ENCODE measurements at regions not wholly inside any gene's neighbourhood (a gene's known extent, or its start where the extent isn't known, plus 50 kb on each side); places are given as distances from the start of the nearest gene placed in this dataset.

DNA sequence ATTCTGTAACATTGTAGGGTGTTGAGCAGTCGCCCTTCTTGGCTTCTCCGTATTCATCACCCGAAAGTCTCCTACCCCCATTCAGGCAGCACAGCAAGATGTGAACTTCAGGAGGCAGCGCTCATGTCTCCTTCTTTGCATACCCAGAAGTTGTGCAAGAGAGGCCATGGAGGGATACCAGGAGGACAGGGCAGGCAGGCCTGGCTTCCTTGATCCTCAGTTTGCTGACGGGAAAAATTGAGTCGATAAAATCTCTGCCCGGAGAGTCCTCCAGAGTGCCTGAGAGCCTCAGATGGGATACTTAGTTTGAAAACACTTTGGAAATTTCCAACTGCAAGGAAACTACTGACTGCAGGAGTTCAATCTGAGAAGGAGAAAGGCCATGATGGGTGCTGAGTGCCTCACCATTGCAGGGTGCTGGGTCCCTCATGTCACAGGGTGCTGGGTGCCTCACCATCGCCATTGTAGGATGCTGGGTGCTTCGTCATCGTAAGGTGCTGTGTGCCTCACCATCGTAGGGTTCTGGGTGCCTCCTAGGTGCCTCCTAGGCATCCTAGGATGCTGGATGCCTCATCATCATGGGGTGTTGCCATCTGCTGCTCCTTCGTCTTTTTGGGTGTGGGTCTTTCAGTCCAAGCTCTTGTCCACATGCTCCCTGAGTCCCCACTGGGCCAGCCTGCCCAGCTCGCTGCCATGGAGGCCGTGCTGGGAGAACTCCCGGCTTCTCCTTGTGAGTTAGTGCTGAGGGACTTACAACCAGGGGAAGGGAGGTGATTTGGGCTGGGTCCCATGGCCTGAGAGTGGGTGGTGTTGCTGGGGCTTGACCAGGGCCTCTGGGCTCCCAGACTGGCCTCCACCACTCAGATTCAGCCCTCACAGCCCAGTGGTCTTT lies 162.4 kb downstream of the DDX1 start:
- no peaks in the 10 kb centered on the region for H3K36me3 Mint-ChIP-seq
- no peak overlapping the region for H3K27ac Mint-ChIP-seq
- no peak overlapping the region for H3K27ac ChIP-seq (ENCODE audit: low read length)
- H3K27me3 ChIP-seq (ENCODE audit: control insufficient read depth, insufficient read depth, low read length) = no peaks in the 10 kb centered on the region
- intact Hi-C loops (cut with micrococcal nuclease) = no loop called here
- H3K36me3 ChIP-seq (ENCODE audit: control insufficient read depth, insufficient read depth, low read length) = no peaks in the 10 kb centered on the region
- no peaks in the 10 kb centered on the region for H3K9me3 ChIP-seq (ENCODE audit: control insufficient read depth, insufficient read depth, low read length)
- H3K27me3 Mint-ChIP-seq (ENCODE audit: low read depth in 2 of 2) = no peaks in the 10 kb centered on the region
- no peaks in the 10 kb centered on the region for H3K4me1 ChIP-seq (ENCODE audit: control insufficient read depth, insufficient read depth, low read length)
- TF ChIP-seq, protein P1, sequence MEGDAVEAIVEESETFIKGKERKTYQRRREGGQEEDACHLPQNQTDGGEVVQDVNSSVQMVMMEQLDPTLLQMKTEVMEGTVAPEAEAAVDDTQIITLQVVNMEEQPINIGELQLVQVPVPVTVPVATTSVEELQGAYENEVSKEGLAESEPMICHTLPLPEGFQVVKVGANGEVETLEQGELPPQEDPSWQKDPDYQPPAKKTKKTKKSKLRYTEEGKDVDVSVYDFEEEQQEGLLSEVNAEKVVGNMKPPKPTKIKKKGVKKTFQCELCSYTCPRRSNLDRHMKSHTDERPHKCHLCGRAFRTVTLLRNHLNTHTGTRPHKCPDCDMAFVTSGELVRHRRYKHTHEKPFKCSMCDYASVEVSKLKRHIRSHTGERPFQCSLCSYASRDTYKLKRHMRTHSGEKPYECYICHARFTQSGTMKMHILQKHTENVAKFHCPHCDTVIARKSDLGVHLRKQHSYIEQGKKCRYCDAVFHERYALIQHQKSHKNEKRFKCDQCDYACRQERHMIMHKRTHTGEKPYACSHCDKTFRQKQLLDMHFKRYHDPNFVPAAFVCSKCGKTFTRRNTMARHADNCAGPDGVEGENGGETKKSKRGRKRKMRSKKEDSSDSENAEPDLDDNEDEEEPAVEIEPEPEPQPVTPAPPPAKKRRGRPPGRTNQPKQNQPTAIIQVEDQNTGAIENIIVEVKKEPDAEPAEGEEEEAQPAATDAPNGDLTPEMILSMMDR (IDR thresholded peaks at IDR 0.05) = no peak
- no peak for ATAC-seq
- peaks cover 0 to 2% of the 10 kb centered on the region in 2 donors for H3K9me3 Mint-ChIP-seq
- no peaks in the 10 kb centered on the region for H3K4me1 Mint-ChIP-seq
- H3K4me3 ChIP-seq (ENCODE audit: low read length) = no peak overlapping the region
- 91% methylated on average over 15 of the region's 15 CpGs for WGBS (ENCODE audit: insufficient coverage)
- H3K4me3 Mint-ChIP-seq = no peak overlapping the region
- DNase-seq = no peak

DNA sequence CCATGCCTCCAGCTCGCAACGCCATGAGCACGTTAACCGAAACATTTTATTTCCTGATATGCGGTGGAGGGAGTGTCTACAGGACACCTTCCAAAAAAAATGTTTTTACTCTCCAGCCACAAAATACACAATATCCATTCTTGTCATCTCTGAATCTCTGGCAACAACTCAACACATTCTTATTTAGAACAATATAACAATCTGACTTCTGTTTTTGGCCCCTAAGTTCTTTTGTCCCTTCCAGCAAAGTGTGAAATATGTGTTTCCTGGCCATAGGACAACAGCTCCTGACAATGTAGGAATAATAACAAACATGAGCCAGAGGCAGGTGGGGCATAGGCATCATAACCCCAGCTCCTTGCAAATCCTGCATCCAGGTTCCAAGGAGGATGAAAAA lies 163.0 kb downstream of the DDX1 start:
- DNase-seq = no peak
- 96% methylated on average over 5 of the region's 5 CpGs for WGBS (ENCODE audit: insufficient coverage)
- Histone ChIP-seq H3K27ac (ENCODE audit: low read length) (no peak overlapping the region), H3K4me1 (ENCODE audit: control insufficient read depth, insufficient read depth, low read length) (no peaks in the 10 kb centered on the region), H3K27me3 (ENCODE audit: control insufficient read depth, insufficient read depth, low read length) (no peaks in the 10 kb centered on the region), H3K4me3 (ENCODE audit: low read length) (no peak overlapping the region), H3K36me3 (ENCODE audit: control insufficient read depth, insufficient read depth, low read length) (no peaks in the 10 kb centered on the region), H3K9me3 (ENCODE audit: control insufficient read depth, insufficient read depth, low read length) (no peaks in the 10 kb centered on the region)
- ATAC-seq = no peak
- Mint-ChIP-seq H3K9me3 (peaks cover 0 to 2% of the 10 kb centered on the region in 2 donors), H3K4me1 (no peaks in the 10 kb centered on the region), H3K36me3 (no peaks in the 10 kb centered on the region), H3K4me3 (no peak overlapping the region), H3K27me3 (ENCODE audit: low read depth in 2 of 2) (no peaks in the 10 kb centered on the region), H3K27ac (no peak overlapping the region)
- intact Hi-C loops (cut with micrococcal nuclease) = no loop called here
- TF ChIP-seq, protein P1 (IDR thresholded peaks at IDR 0.05) = no peak

DNA sequence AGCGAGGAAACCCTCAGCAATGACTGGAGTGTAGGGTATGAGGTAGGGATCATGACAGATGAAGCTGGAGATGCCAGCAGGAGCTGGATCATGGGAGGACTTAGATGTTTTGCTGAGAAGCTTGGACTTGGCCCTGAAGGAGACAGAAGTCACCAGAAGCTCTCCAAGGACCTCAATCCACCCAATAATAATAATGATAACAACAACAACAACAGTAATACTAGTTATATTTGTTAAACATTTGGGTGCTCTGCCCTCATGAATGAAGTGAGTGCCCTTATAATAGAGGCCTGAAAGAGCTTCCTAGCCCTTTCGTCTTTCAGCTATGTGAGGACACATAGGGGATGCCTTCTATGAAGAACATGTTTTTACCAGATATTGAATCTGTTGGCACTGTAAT lies 163.9 kb downstream of the DDX1 start:
- Mint-ChIP-seq H3K27me3 (ENCODE audit: low read depth in 2 of 2) (no peaks in the 10 kb centered on the region), H3K27ac (no peak overlapping the region), H3K4me1 (no peaks in the 10 kb centered on the region), H3K9me3 (peaks cover 0 to 2% of the 10 kb centered on the region in 2 donors), H3K36me3 (no peaks in the 10 kb centered on the region), H3K4me3 (no peak overlapping the region)
- Histone ChIP-seq H3K4me1 (ENCODE audit: control insufficient read depth, insufficient read depth, low read length) (no peaks in the 10 kb centered on the region), H3K36me3 (ENCODE audit: control insufficient read depth, insufficient read depth, low read length) (no peaks in the 10 kb centered on the region), H3K9me3 (ENCODE audit: control insufficient read depth, insufficient read depth, low read length) (no peaks in the 10 kb centered on the region), H3K27me3 (ENCODE audit: control insufficient read depth, insufficient read depth, low read length) (no peaks in the 10 kb centered on the region), H3K27ac (ENCODE audit: low read length) (no peak overlapping the region), H3K4me3 (ENCODE audit: low read length) (no peak overlapping the region)
- WGBS (ENCODE audit: insufficient coverage) = 78% methylated on average over 2 of the region's 2 CpGs
- DNase-seq (no peak), ATAC-seq (no peak)
- TF ChIP-seq, protein P1 (IDR thresholded peaks at IDR 0.05) = no peak
- intact Hi-C loops (cut with micrococcal nuclease) = no loop called here
